Activated CD4-positive, alpha-beta T cell treated with anti-CD3 and anti-CD28 coated beads, Interleukin-2, amount 10 ng/mL, durations not matched to agents 24 days and 14 days (primary cell): ENCODE measurements at regions not wholly inside any gene's neighbourhood (a gene's known extent, or its start where the extent isn't known, plus 50 kb on each side); places are given as distances from the start of the nearest gene placed in this dataset.

Experiments
- DNase-seq: peaks from one replicate; pipeline ENCODE4 v3.0.0; 2022
- H3K27ac Mint-ChIP-seq: one replicate; pipeline ENCODE4 v1.8.0; 2022; ENCODE audit warnings: mild to moderate bottlenecking, mixed read lengths
- H3K27me3 Mint-ChIP-seq: one replicate; pipeline ENCODE4 v1.8.0; 2022; ENCODE audit warnings: mixed read lengths
- H3K36me3 Mint-ChIP-seq: one replicate; pipeline ENCODE4 v1.8.0; 2022; ENCODE audit warnings: low read depth, mild to moderate bottlenecking, mixed read lengths
- H3K4me1 Mint-ChIP-seq: one replicate; pipeline ENCODE4 v1.8.0; 2021; ENCODE audit warnings: mixed read lengths
- H3K4me3 Mint-ChIP-seq: one replicate; pipeline ENCODE4 v1.8.0; 2022; ENCODE audit warnings: mild to moderate bottlenecking, moderate library complexity, mixed read lengths
- H3K9me3 Mint-ChIP-seq: one replicate; pipeline ENCODE4 v1.8.0; 2021; ENCODE audit warnings: mixed read lengths
- intact Hi-C: fragments of 100-400 bp; cut with micrococcal nuclease; formaldehyde crosslinking; loops from one replicate; pipeline ENCODE4 v1.15.1; 2023

- peaks cover 21% of the 10 kb centered on the region for H3K4me1 Mint-ChIP-seq
- no peaks in the 10 kb centered on the region for H3K36me3 Mint-ChIP-seq
- H3K4me3 Mint-ChIP-seq: no peak overlapping the region
- intact Hi-C loops: no loop called here
- peaks cover 38% of the 10 kb centered on the region for H3K27me3 Mint-ChIP-seq
- no peak overlapping the region for H3K27ac Mint-ChIP-seq
- peaks cover 7% of the 10 kb centered on the region for H3K9me3 Mint-ChIP-seq
- DNase-seq: no peak
Observed at GRCh38 chr9:21574261-21574660, 92.1 kb upstream of the IFNE start.

DNA sequence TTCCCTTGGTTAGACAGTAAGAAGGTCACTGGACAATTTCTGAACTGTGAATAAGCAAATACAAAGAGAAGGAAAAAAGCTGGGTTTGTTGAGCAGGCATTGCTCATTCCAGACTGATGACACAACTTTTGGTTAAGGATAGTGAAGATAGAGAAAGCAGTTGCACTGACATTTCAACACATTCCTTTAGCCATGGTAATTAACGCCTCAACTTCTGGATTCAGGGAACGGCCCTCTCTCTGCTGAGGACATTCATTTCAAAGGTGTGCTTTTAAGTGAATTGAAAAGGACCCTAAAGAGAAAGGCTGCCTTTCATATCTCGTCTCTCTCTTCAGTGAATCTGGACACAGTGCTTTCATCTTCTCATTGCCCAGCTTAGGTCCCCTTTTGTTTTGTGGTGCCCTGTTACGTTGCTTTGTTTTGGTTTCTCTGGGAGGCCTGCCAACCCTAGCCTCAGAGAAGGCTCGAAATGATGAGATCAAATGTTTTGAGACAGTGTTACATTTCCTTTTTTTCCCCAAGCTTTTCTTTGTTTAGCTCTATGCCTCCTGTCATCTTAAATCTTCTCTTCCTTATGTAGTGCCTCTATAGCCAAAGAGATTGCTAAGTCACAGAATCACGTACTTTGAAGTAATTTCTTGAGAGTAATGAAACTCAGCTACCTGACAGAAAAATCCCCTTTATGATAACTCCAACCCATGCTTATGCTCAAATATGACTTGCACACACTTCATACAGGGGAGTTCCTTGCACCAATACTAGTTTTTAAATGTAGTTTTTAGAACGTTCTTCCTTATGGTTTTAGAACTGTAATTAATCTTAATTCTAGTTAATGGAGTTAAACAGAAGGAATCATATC is 94.4 kb upstream of the IFNE start:
- Mint-ChIP-seq H3K36me3 (no peaks in the 10 kb centered on the region), H3K4me3 (peak overlapping the region; percentile 7), H3K9me3 (peaks cover 7% of the 10 kb centered on the region), H3K27me3 (peaks cover 27% of the 10 kb centered on the region), H3K27ac (no peak overlapping the region), H3K4me1 (peaks cover 29% of the 10 kb centered on the region)
- intact Hi-C loops: loop anchor here (1.0 to 5.0 kb wide), 3 partner anchors 17 to 186 kb away; no protein-coding TSS in a partner anchor
- peak; percentile 72 for DNase-seq

DNA sequence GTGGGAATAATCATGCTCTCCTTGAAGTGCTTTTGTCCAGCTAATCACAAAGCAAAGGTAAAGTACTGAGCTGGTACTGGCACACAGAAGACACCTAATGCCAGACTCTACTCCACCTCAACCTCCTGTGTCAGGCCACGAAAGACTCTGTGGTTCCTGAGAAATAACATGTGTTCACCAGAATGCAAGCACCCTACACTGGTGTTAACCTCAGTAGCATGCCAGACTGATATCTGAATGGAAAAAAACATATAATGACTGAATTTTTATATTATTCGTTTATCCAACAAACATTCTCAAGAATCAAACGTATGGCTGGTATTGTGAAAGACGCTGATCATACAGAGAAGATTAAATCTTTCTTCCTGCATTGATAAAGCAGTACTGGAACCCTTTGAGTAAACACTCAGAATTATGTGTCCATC is 97.1 kb upstream of the IFNE start:
- DNase-seq: peak; percentile 84
- intact Hi-C loops: loop anchor here (1.0 to 5.0 kb wide), 4 partner anchors 12 to 183 kb away; no protein-coding TSS in a partner anchor
- Mint-ChIP-seq H3K9me3 (no peaks in the 10 kb centered on the region), H3K27ac (peak overlapping the region; percentile 6), H3K36me3 (no peaks in the 10 kb centered on the region), H3K27me3 (peaks cover 9% of the 10 kb centered on the region), H3K4me1 (peaks cover 37% of the 10 kb centered on the region), H3K4me3 (peak overlapping the region; percentile 81)

DNA sequence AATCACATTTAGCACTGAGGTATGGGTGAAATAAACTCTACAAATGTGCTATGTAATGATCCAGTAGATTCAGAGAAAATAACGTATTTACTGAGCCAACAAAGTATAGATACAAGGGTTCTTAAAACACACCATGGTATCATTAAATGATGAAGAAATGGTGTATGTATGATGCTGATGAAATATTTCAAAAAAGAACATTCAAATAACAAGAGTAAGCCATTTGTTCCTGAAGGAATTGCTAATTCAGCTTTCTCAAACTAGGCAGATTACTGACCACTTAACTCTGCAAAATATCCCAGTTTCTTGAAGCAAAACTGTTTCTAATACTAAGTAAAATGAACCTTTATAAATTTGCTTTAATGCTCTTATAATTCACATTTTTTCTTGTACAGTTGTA is 97.6 kb upstream of the IFNE start:
- peaks cover 37% of the 10 kb centered on the region for H3K4me1 Mint-ChIP-seq
- no peaks in the 10 kb centered on the region for H3K36me3 Mint-ChIP-seq
- H3K9me3 Mint-ChIP-seq: peaks cover 2% of the 10 kb centered on the region
- H3K4me3 Mint-ChIP-seq: no peak overlapping the region
- intact Hi-C loops: loop anchor here (1.0 to 5.0 kb wide), 4 partner anchors 12 to 183 kb away; no protein-coding TSS in a partner anchor
- H3K27ac Mint-ChIP-seq: no peak overlapping the region
- no peak for DNase-seq
- H3K27me3 Mint-ChIP-seq: peaks cover 9% of the 10 kb centered on the region

GRCh38 chr9:21580636-21581378 is 98.7 kb upstream of the IFNE start:
- DNase-seq: no peak
- H3K4me3 Mint-ChIP-seq: no peak overlapping the region
- intact Hi-C loops: no loop called here
- peaks cover 37% of the 10 kb centered on the region for H3K4me1 Mint-ChIP-seq
- peaks cover 6% of the 10 kb centered on the region for H3K27me3 Mint-ChIP-seq
- H3K36me3 Mint-ChIP-seq: no peaks in the 10 kb centered on the region
- no peak overlapping the region for H3K27ac Mint-ChIP-seq
- peaks cover 4% of the 10 kb centered on the region for H3K9me3 Mint-ChIP-seq

- H3K9me3 Mint-ChIP-seq: peaks cover 9% of the 10 kb centered on the region
- H3K4me1 Mint-ChIP-seq: peaks cover 20% of the 10 kb centered on the region
- H3K27me3 Mint-ChIP-seq: peaks cover 5% of the 10 kb centered on the region
- DNase-seq: no peak
- no peak overlapping the region for H3K4me3 Mint-ChIP-seq
- intact Hi-C loops: no loop called here
- no peaks in the 10 kb centered on the region for H3K36me3 Mint-ChIP-seq
- no peak overlapping the region for H3K27ac Mint-ChIP-seq
Observed at GRCh38 chr9:21583628-21584377, 101.7 kb upstream of the IFNE start.

- peaks cover 10% of the 10 kb centered on the region for H3K4me1 Mint-ChIP-seq
- no peaks in the 10 kb centered on the region for H3K36me3 Mint-ChIP-seq
- H3K4me3 Mint-ChIP-seq: no peak overlapping the region
- intact Hi-C loops: no loop called here
- H3K9me3 Mint-ChIP-seq: peaks cover 9% of the 10 kb centered on the region
- peaks cover 5% of the 10 kb centered on the region for H3K27me3 Mint-ChIP-seq
- no peak overlapping the region for H3K27ac Mint-ChIP-seq
- no peak for DNase-seq
Observed at GRCh38 chr9:21584890-21585289, 102.8 kb upstream of the IFNE start.

DNA sequence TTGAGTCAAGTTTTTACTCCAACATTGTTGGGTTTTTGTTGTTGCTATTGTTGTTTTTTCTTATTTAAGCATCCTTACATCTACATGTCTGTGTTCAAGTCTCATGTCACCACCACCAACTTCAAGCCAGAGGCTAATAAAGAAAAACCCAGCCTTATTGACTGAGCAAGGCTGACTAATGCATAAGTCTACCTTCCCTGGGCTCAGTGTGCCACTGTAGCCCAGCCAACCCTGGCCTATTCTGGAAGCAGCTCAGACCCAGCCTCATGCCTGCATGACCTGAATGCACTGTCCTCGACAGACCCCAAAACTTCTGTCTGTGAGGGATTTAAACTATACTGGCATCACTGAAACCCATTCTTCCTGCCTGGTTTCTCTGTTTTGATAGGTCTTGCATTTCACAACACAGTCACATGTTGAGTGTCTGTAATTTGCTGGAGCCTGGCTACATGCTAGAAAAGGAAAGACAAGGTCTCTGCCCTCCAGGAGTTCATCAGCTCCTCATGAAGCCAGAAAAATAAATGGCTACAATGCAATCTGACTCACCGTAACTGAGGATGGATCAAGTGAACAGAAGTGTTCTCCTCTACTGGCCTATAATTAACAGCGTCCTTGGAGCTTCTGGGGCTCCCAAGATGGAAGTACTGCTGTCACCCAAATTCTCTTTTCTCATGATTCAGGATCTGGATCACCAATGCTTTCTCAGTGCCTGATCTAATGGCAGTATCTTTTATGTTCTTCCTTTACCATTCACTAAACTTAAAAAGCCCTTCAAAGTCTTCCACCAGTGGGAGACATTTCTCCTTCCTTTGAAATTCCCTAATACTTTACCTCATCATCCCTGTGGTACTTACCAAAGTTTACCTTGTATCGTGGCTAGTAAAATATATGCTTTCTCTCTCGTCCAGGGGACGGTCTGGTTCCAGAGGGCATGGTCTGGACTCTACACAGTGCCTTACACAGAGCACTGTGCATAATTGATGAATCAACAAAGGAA is 103.9 kb upstream of the IFNE start:
- DNase-seq: no peak
- peaks cover 9% of the 10 kb centered on the region for H3K9me3 Mint-ChIP-seq
- peaks cover 5% of the 10 kb centered on the region for H3K27me3 Mint-ChIP-seq
- intact Hi-C loops: no loop called here
- no peak overlapping the region for H3K27ac Mint-ChIP-seq
- H3K4me1 Mint-ChIP-seq: peaks cover 10% of the 10 kb centered on the region
- no peak overlapping the region for H3K4me3 Mint-ChIP-seq
- H3K36me3 Mint-ChIP-seq: no peaks in the 10 kb centered on the region

DNA sequence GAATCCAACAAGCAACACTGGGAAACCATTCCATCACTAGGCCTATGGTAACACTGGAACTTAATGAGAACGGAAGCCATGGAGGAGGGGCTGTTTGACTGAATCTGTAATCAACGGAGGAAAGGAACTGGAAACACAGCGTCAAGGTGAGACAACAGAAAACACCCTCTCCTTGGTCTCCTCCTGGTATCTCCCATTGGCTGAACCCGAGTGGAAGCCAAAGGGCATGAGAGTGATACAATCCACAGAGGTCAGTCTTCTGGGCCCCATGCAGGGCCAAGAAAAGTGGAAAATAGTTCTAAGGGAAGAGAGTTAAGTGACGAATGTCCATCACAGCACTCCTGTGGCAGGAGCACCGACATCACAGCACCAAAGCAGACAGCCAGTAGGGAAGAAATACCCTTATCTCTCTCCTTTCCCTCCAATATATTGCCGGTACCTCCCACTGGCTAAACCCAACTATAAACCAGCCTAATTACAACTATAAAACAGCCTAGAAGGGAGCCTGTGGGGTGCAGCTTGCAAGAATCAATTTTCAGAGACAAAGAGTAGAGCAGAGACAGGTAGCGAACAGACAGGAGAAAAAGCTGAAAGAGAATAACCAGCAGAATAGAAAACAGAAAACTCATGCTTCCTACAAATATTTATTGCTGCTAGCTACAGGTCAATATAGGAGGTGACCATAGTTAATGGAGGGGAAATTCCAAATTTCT is 107.4 kb upstream of the IFNE start:
- H3K36me3 Mint-ChIP-seq: no peaks in the 10 kb centered on the region
- peaks cover 16% of the 10 kb centered on the region for H3K4me1 Mint-ChIP-seq
- no peak overlapping the region for H3K4me3 Mint-ChIP-seq
- peaks cover 11% of the 10 kb centered on the region for H3K27me3 Mint-ChIP-seq
- no peak overlapping the region for H3K27ac Mint-ChIP-seq
- H3K9me3 Mint-ChIP-seq: peaks cover 9% of the 10 kb centered on the region
- no peak for DNase-seq
- intact Hi-C loops: loop anchor here (10.0 kb wide), 1 partner anchor 235 kb away; the partner anchor contains the start of gene IFNA6

- Mint-ChIP-seq H3K27ac (no peak overlapping the region), H3K4me3 (no peak overlapping the region), H3K4me1 (peaks cover 16% of the 10 kb centered on the region), H3K36me3 (no peaks in the 10 kb centered on the region), H3K27me3 (peaks cover 7% of the 10 kb centered on the region), H3K9me3 (peaks cover 6% of the 10 kb centered on the region)
- no peak for DNase-seq
- intact Hi-C loops: loop anchor here (10.0 kb wide), 1 partner anchor 236 kb away; the partner anchor contains the start of gene IFNA6
Observed at GRCh38 chr9:21590058-21590996, 108.2 kb upstream of the IFNE start.

- Mint-ChIP-seq H3K4me1 (peaks cover 16% of the 10 kb centered on the region), H3K27ac (peak overlapping the region; percentile 15), H3K9me3 (peaks cover 2% of the 10 kb centered on the region), H3K27me3 (peaks cover 10% of the 10 kb centered on the region), H3K36me3 (no peaks in the 10 kb centered on the region), H3K4me3 (peak overlapping the region; percentile 1)
- peak; percentile 79 for DNase-seq
- intact Hi-C loops: loop anchor here (1.0 to 10.0 kb wide), 3 partner anchors 12 to 237 kb away; partner anchors contain the start of gene IFNA6
Observed at GRCh38 chr9:21591221-21592062, 109.3 kb upstream of the IFNE start.
